Nephron (organoid): ENCODE measurements at regions not wholly inside any gene's neighbourhood (a gene's known extent, or its start where the extent isn't known, plus 50 kb on each side); places are given as distances from the start of the nearest gene placed in this dataset.

Source experiments
- H3K27ac Mint-ChIP-seq, 3 experiments: 2 replicates each; pipeline ENCODE4 v1.8.0; 2020; ENCODE audit warnings: mixed read lengths in 3 of 3, mild to moderate bottlenecking in 2 of 3, moderate library complexity in 1 of 3
- H3K27me3 Mint-ChIP-seq: 2 replicates; pipeline ENCODE4 v1.8.0; 2021; ENCODE audit warnings: low read depth, mild to moderate bottlenecking, moderate library complexity, mixed read lengths
- H3K36me3 Mint-ChIP-seq: 2 replicates; pipeline ENCODE4 v1.8.0; 2020; ENCODE audit warnings: low read depth, mixed read lengths
- H3K4me1 Mint-ChIP-seq: 2 replicates; pipeline ENCODE4 v1.8.0; 2020; ENCODE audit warnings: mixed read lengths
- H3K4me3 Mint-ChIP-seq, 3 experiments: 2 replicates each; pipeline ENCODE4 v1.8.0; 2020; ENCODE audit warnings: mild to moderate bottlenecking in 3 of 3, mixed read lengths in 3 of 3, moderate library complexity in 2 of 3
- H3K9me3 Mint-ChIP-seq: 2 replicates; pipeline ENCODE4 v1.8.0; 2020; ENCODE audit warnings: mixed read lengths
- TF ChIP-seq, protein P1 (sequence below), 3 experiments: fragments of 200-600 bp; sonication (generic); IDR thresholded peaks; one replicate each; pipeline ENCODE4 v1.5.0; 2021; ENCODE audit warnings: antibody characterized with exemption in 3 of 3; ENCODE audit not compliant: unreplicated experiment in 3 of 3

DNA sequence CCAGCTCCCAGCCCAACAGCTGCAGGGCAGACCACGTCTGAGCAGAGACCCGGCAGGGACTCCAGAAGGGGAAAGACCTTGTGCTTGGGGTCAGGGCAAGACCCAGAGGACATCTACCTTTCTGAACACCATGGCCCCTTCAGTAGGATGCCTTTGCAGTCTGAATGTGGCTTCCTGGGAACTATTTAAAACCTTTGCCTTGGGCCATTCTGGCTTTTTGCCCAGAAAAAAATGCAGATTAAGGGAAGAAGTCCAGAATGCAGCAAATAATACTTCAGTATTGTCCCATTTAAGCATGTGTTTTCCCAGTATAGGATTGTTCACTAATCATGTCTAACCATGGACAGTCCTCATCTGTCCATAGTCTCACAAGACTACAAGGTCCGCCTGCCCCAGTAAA, 67.5 kb upstream of the ERCC6L2 start:
- Mint-ChIP-seq H3K9me3 (no peaks in the 10 kb centered on the region), H3K27ac (no peak overlapping the region), H3K27me3 (no peaks in the 10 kb centered on the region), H3K4me3 (no peak overlapping the region), H3K4me1 (peaks cover 3% of the 10 kb centered on the region), H3K36me3 (peaks cover 12% of the 10 kb centered on the region)
- TF ChIP-seq, protein P1, sequence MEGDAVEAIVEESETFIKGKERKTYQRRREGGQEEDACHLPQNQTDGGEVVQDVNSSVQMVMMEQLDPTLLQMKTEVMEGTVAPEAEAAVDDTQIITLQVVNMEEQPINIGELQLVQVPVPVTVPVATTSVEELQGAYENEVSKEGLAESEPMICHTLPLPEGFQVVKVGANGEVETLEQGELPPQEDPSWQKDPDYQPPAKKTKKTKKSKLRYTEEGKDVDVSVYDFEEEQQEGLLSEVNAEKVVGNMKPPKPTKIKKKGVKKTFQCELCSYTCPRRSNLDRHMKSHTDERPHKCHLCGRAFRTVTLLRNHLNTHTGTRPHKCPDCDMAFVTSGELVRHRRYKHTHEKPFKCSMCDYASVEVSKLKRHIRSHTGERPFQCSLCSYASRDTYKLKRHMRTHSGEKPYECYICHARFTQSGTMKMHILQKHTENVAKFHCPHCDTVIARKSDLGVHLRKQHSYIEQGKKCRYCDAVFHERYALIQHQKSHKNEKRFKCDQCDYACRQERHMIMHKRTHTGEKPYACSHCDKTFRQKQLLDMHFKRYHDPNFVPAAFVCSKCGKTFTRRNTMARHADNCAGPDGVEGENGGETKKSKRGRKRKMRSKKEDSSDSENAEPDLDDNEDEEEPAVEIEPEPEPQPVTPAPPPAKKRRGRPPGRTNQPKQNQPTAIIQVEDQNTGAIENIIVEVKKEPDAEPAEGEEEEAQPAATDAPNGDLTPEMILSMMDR (IDR thresholded peaks at IDR 0.05; ENCODE audit: unreplicated experiment in 3 of 3), result no peak

DNA sequence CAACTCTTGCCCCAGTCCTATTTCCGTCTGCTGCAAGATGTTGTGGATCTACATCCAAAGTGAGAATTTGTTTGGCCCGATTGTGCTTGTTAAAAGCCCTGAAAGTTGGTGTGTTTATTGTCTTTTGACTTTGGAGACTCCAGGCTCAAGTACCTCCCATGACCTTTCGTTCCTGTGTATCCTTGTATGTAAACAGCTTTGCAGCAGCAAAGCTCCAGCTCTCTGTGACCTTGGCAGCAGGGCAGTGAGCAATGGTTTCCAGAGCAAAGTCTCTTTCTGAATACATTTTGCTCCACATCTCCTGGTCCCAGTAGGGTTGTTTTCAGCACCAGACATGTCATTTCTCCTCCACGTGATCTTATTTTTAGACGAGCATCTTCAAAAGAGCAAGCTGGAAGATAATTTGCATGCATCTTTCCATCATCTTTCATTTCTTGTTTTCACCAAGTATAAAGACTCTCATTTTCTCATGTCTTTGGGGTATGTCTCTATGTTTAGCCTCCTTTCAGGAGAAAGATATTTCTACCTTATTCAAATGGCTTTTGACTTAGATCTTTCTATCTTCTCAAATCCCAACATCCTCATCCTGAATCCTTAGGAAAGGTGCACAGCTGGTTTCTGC, 68.1 kb upstream of the ERCC6L2 start:
- no peak overlapping the region for H3K27ac Mint-ChIP-seq
- peaks cover 3% of the 10 kb centered on the region for H3K4me1 Mint-ChIP-seq
- TF ChIP-seq, protein P1 (IDR thresholded peaks at IDR 0.05; ENCODE audit: unreplicated experiment in 3 of 3), result no peak
- peaks cover 9% of the 10 kb centered on the region for H3K36me3 Mint-ChIP-seq
- no peaks in the 10 kb centered on the region for H3K9me3 Mint-ChIP-seq
- H3K4me3 Mint-ChIP-seq, result no peak overlapping the region
- no peaks in the 10 kb centered on the region for H3K27me3 Mint-ChIP-seq

DNA sequence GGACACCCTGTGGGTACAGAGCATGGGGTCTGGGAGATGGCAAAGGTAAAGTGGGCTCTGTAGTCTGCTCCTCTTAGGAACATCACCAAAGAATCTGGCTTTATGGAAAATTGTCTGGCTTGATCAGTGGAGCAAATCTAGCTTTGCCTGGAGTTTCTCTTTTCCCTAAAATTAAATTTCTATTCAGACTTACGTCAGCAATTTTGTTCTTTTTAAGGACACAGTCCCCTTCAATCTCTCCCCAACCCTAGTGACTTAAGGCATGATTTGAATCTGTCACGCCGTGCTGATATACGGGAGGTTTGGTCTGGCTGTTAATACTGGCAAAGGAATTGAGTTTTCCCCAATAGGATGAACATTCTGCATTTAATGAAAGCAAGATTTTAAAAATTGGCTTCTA, 72.3 kb upstream of the ERCC6L2 start:
- Mint-ChIP-seq H3K4me1 (peaks cover 3% of the 10 kb centered on the region), H3K9me3 (no peaks in the 10 kb centered on the region), H3K27ac (no peak overlapping the region), H3K36me3 (peaks cover 4% of the 10 kb centered on the region), H3K27me3 (no peaks in the 10 kb centered on the region), H3K4me3 (no peak overlapping the region)
- TF ChIP-seq, protein P1 (IDR thresholded peaks at IDR 0.05; ENCODE audit: unreplicated experiment in 3 of 3), result no peak

DNA sequence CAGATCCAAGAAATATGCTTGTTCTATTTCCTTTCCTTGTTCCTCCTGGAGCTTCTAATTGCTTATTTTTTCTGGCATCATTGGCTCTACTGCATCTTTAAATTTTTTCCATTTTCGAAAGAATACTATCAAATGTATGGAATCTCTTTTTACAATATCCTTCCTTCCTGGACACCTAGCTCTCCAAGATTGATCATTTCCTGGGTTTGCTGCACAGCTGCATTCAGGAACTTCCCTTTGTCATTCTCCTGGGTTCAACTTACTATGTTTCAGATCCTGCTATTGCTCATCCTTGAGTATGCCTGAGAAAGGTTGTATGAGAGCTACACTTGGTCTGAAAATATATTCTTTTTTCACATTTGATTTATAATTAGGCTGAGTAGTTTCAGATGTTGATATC, 73.7 kb upstream of the ERCC6L2 start:
- Mint-ChIP-seq H3K36me3 (no peaks in the 10 kb centered on the region), H3K9me3 (no peaks in the 10 kb centered on the region), H3K27ac (no peak overlapping the region), H3K4me1 (peaks cover 3% of the 10 kb centered on the region), H3K4me3 (no peak overlapping the region), H3K27me3 (no peaks in the 10 kb centered on the region)
- TF ChIP-seq, protein P1 (IDR thresholded peaks at IDR 0.05; ENCODE audit: unreplicated experiment in 3 of 3), result no peak

DNA sequence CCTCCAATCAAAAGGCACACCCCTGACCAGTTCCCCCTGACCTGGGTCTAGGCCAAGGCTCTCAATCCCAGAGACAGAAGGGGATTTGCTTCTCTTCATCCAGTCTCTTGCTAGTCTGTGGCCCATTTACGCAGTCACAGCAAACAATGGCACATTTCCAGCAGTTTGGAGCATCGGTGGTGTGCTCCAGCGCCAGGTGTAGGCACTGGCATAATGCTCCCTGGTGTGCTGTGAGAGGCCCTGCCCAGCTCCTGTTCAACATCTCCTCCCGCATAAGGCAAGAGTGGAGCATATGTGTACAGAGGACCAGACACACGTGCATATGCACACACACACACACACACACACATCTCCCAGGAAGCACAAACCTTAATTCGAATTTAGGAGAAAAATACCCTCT, 79.5 kb upstream of the ERCC6L2 start:
- TF ChIP-seq, protein P1 (IDR thresholded peaks at IDR 0.05; ENCODE audit: unreplicated experiment in 3 of 3), result no peak
- Mint-ChIP-seq H3K36me3 (no peaks in the 10 kb centered on the region), H3K27me3 (peaks cover 3% of the 10 kb centered on the region), H3K27ac (no peak overlapping the region), H3K4me3 (no peak overlapping the region), H3K9me3 (no peaks in the 10 kb centered on the region), H3K4me1 (peaks cover 10% of the 10 kb centered on the region)
